ENCODE measurements at regions not wholly inside any gene's neighbourhood (a gene's known extent, or its start where the extent isn't known, plus 50 kb on each side); places are given as distances from the start of the nearest gene placed in this dataset.

DNA sequence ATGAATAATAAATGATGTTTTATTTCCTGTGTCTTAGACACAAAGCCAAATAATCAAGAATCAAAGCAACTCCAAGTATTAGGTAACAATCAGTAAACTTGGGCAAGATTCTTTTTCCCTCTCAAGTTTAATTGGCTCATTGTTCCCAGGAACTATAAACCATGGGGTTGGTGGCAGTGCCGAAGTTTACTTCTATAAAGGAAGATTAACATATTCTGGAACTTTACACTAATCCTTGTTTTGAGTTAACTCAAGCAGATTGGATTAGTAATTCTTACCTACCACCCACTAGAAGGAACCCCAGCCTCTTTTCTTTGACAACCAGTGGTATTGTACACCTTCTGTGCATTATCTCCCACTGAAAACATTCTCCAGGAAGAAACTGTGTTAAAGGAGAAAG is 197.1 kb downstream of the EXOC5 start:
- TF ChIP-seq CTCF (IDR thresholded peaks at IDR 0.05 in 4 of 5, conservative IDR thresholded peaks at IDR 0.05 in 1 of 5) (no peak), POLR2A (IDR thresholded peaks at IDR 0.05) (no peak)

Data from gastrocnemius medialis (tissue), 4 donors.